ENCODE measurements at regions not wholly inside any gene's neighbourhood (a gene's known extent, or its start where the extent isn't known, plus 50 kb on each side); places are given as distances from the start of the nearest gene placed in this dataset.
"Not testable (repeated sequence)": the region's sequence is repeated elsewhere in the genome, so short reads cannot be mapped to it uniquely, and the experiment has no call there.

- H3K27ac ChIP-seq (ENCODE audit: low read length); ATAC-seq; H3K36me3 ChIP-seq (ENCODE audit: control insufficient read depth, insufficient read depth, low read length); H3K27ac Mint-ChIP-seq; H3K4me3 ChIP-seq (ENCODE audit: low read length); intact Hi-C loops (cut with micrococcal nuclease); H3K4me1 Mint-ChIP-seq; H3K4me1 ChIP-seq (ENCODE audit: control insufficient read depth, insufficient read depth, low read length); DNase-seq; H3K4me3 Mint-ChIP-seq; H3K9me3 Mint-ChIP-seq; H3K36me3 Mint-ChIP-seq; H3K9me3 ChIP-seq (ENCODE audit: control insufficient read depth, insufficient read depth, low read length); H3K27me3 ChIP-seq (ENCODE audit: control insufficient read depth, insufficient read depth, low read length): not testable (repeated sequence)
- peaks cover 8 to 14% of the 10 kb centered on the region in 2 donors for H3K27me3 Mint-ChIP-seq (ENCODE audit: low read depth in 2 of 2)
- no CpG with 5 or more reads among the region's 1 CpG for WGBS (ENCODE audit: insufficient coverage)
Observed at GRCh38 chr2:16750925-16751214, 85.2 kb upstream of the CYRIA start.

- Mint-ChIP-seq H3K4me3 (no peak overlapping the region), H3K9me3 (no peaks in the 10 kb centered on the region), H3K27me3 (ENCODE audit: low read depth in 2 of 2) (peaks cover 8 to 18% of the 10 kb centered on the region in 2 donors), H3K36me3 (no peaks in the 10 kb centered on the region), H3K27ac (no peak overlapping the region), H3K4me1 (no peaks in the 10 kb centered on the region)
- DNase-seq, result no peak
- no peak overlapping the region for H3K4me3 ChIP-seq (ENCODE audit: low read length)
- H3K9me3 ChIP-seq (ENCODE audit: control insufficient read depth, insufficient read depth, low read length), result no peaks in the 10 kb centered on the region
- TF ChIP-seq CTCF (IDR thresholded peaks at IDR 0.05), result no peak
- no peaks in the 10 kb centered on the region for H3K27me3 ChIP-seq (ENCODE audit: control insufficient read depth, insufficient read depth, low read length)
- intact Hi-C loops (cut with micrococcal nuclease), result no loop called here
- no peaks in the 10 kb centered on the region for H3K4me1 ChIP-seq (ENCODE audit: control insufficient read depth, insufficient read depth, low read length)
- no peak for ATAC-seq
- H3K36me3 ChIP-seq (ENCODE audit: control insufficient read depth, insufficient read depth, low read length), result no peaks in the 10 kb centered on the region
- 85% methylated on average over 4 of the region's 4 CpGs for WGBS (ENCODE audit: insufficient coverage)
- H3K27ac ChIP-seq (ENCODE audit: low read length), result no peak overlapping the region
Observed at GRCh38 chr2:16750175-16750924, 84.7 kb upstream of the CYRIA start.

GRCh38 chr2:16748511-16749266 is 83.1 kb upstream of the CYRIA start:
- intact Hi-C loops (cut with micrococcal nuclease), result not testable (repeated sequence)

GRCh38 chr2:16747689-16748088 is 82.1 kb upstream of the CYRIA start:
- Histone ChIP-seq H3K36me3 (ENCODE audit: control insufficient read depth, insufficient read depth, low read length) (no peaks in the 10 kb centered on the region), H3K9me3 (ENCODE audit: control insufficient read depth, insufficient read depth, low read length) (no peaks in the 10 kb centered on the region), H3K4me1 (ENCODE audit: control insufficient read depth, insufficient read depth, low read length) (no peaks in the 10 kb centered on the region), H3K4me3 (ENCODE audit: low read length) (no peak overlapping the region), H3K27me3 (ENCODE audit: control insufficient read depth, insufficient read depth, low read length) (no peaks in the 10 kb centered on the region), H3K27ac (ENCODE audit: low read length) (no peak overlapping the region)
- Mint-ChIP-seq H3K4me1 (no peaks in the 10 kb centered on the region), H3K9me3 (no peaks in the 10 kb centered on the region), H3K27ac (no peak overlapping the region), H3K27me3 (ENCODE audit: low read depth in 2 of 2) (peaks cover 8 to 23% of the 10 kb centered on the region in 2 donors), H3K36me3 (no peaks in the 10 kb centered on the region), H3K4me3 (no peak overlapping the region)
- DNase-seq (no peak), ATAC-seq (no peak)
- intact Hi-C loops (cut with micrococcal nuclease), result no loop called here
- WGBS (ENCODE audit: insufficient coverage), result 63% methylated on average over 2 of the region's 2 CpGs
- TF ChIP-seq CTCF (IDR thresholded peaks at IDR 0.05), result no peak

More at GRCh38 chr2:16748511-16749266, 83.1 kb upstream of the CYRIA start:
- not testable (repeated sequence) for DNase-seq; H3K27ac ChIP-seq (ENCODE audit: low read length); H3K27me3 ChIP-seq (ENCODE audit: control insufficient read depth, insufficient read depth, low read length); H3K4me1 Mint-ChIP-seq; H3K36me3 ChIP-seq (ENCODE audit: control insufficient read depth, insufficient read depth, low read length); H3K4me1 ChIP-seq (ENCODE audit: control insufficient read depth, insufficient read depth, low read length); H3K9me3 ChIP-seq (ENCODE audit: control insufficient read depth, insufficient read depth, low read length); H3K4me3 ChIP-seq (ENCODE audit: low read length); ATAC-seq; H3K9me3 Mint-ChIP-seq; H3K27ac Mint-ChIP-seq; H3K36me3 Mint-ChIP-seq; H3K4me3 Mint-ChIP-seq
- peaks cover 8 to 20% of the 10 kb centered on the region in 2 donors for H3K27me3 Mint-ChIP-seq (ENCODE audit: low read depth in 2 of 2)
- WGBS (ENCODE audit: insufficient coverage), result 88% methylated on average over 1 of the region's 1 CpG
